ENCODE measurements at regions not wholly inside any gene's neighbourhood (a gene's known extent, or its start where the extent isn't known, plus 50 kb on each side); places are given as distances from the start of the nearest gene placed in this dataset.

DNA sequence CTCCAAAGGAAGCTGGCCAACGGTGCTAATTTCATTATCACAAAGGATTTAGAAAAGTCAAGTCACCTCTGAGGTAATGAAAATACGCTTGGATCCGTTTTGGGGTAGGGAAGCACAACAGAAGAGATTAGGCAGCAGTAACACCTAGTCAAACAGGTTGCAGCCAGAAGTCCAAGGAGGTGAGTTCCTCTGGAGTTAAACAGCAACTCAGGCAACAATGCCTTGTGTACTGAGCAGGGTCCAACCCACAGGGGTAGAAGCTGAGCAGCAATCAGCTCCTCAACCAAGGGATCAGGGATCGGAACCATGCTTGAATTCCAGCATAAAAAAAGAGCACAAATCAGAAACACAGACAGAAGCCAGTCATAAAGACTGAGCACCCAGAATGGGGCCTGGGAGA lies 88.1 kb upstream of the SPRED1 start:
- Histone ChIP-seq H3K36me3 (no peaks in the 10 kb centered on the region), H3K4me3 (no peak overlapping the region), H3K9me3 (ENCODE audit: low read depth) (no peaks in the 10 kb centered on the region), H3K4me1 (ENCODE audit: low read depth) (no peaks in the 10 kb centered on the region), H3K27me3 (no peaks in the 10 kb centered on the region), H3K27ac (no peak overlapping the region)
- DNase-seq (ENCODE audit: low read depth in 1 of 2, low spot score in 1 of 2): no peak
- TF ChIP-seq, protein P1, sequence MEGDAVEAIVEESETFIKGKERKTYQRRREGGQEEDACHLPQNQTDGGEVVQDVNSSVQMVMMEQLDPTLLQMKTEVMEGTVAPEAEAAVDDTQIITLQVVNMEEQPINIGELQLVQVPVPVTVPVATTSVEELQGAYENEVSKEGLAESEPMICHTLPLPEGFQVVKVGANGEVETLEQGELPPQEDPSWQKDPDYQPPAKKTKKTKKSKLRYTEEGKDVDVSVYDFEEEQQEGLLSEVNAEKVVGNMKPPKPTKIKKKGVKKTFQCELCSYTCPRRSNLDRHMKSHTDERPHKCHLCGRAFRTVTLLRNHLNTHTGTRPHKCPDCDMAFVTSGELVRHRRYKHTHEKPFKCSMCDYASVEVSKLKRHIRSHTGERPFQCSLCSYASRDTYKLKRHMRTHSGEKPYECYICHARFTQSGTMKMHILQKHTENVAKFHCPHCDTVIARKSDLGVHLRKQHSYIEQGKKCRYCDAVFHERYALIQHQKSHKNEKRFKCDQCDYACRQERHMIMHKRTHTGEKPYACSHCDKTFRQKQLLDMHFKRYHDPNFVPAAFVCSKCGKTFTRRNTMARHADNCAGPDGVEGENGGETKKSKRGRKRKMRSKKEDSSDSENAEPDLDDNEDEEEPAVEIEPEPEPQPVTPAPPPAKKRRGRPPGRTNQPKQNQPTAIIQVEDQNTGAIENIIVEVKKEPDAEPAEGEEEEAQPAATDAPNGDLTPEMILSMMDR (IDR thresholded peaks at IDR 0.05; ENCODE audit: low read depth, low read length): no peak

DNA sequence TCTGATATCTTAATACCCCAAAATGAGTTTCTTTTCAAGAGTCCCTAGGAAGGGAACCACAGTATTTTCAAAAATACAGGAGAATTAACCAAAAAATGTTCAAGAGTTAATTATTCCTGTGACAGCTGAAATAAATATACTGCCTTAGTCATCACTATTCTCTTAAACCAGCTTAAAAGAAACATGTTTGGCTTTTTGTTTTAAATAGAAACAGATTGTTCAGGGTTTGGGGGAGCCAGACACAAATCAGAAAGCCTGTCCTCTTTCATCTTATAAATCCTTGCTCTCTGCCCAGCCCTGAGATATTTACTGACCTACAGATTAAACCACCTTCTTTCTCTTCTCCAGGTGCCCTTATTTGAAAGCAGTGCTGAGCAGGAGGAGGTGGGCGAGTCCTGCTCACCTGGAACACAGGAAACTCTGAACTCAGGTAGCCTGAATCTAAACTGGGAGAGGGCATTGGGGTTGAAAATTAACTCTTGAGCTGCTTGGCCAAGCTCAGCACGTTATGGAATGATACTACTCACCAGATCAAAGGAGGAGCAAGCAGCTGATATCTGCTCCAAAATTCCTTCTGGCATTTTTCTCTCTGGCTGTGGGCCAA lies 84.1 kb upstream of the SPRED1 start:
- Histone ChIP-seq H3K36me3 (no peaks in the 10 kb centered on the region), H3K27me3 (no peaks in the 10 kb centered on the region), H3K9me3 (ENCODE audit: low read depth) (no peaks in the 10 kb centered on the region), H3K4me3 (no peak overlapping the region), H3K4me1 (ENCODE audit: low read depth) (no peaks in the 10 kb centered on the region), H3K27ac (no peak overlapping the region)
- DNase-seq (ENCODE audit: low read depth in 1 of 2, low spot score in 1 of 2): no peak
- TF ChIP-seq, protein P1 (IDR thresholded peaks at IDR 0.05; ENCODE audit: low read depth, low read length): no peak

DNA sequence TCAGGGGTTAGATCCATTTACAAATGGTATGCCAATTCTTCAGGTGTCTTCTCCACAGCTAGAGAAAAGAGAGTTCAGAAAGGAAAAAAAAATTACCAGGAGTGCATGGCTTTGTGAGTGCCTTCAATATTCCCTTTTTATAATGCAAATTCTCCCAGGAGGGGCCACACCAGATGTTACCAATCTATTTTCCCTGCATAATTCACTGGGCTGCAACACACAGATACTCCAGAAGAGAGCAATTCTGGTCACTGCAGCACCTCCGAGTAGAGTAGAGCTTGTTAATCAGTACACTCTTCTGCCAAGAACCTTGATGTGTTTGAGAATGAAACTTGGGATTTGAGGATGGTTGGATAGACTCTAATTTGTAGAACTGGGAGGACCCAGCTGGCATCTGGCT lies 80.7 kb upstream of the SPRED1 start:
- Histone ChIP-seq H3K4me1 (ENCODE audit: low read depth) (no peaks in the 10 kb centered on the region), H3K36me3 (no peaks in the 10 kb centered on the region), H3K27ac (no peak overlapping the region), H3K9me3 (ENCODE audit: low read depth) (no peaks in the 10 kb centered on the region), H3K4me3 (no peak overlapping the region), H3K27me3 (no peaks in the 10 kb centered on the region)
- TF ChIP-seq, protein P1 (IDR thresholded peaks at IDR 0.05; ENCODE audit: low read depth, low read length): no peak
- DNase-seq (ENCODE audit: low read depth in 1 of 2, low spot score in 1 of 2): no peak

DNA sequence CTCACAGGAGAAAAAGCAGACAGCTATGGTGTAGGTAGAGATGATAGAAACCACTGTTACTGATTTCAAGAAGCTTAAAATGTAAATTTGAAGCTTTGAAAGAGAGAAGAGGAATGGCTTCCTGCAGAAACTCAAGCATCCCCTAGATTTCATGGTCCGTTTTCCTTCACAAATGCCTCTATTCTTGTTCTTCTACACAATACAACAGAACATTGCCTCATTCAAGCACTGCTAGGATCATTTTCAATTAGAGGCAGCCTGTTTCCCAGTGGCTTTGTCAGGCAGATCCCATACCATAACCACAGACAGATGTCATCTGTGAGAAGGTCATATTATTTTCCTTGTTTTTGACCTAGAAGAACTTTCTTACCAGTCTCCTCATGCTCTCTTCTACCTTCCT lies 77.9 kb upstream of the SPRED1 start:
- Histone ChIP-seq H3K27me3 (no peaks in the 10 kb centered on the region), H3K9me3 (ENCODE audit: low read depth) (no peaks in the 10 kb centered on the region), H3K4me3 (no peak overlapping the region), H3K36me3 (no peaks in the 10 kb centered on the region), H3K4me1 (ENCODE audit: low read depth) (no peaks in the 10 kb centered on the region), H3K27ac (no peak overlapping the region)
- TF ChIP-seq, protein P1 (IDR thresholded peaks at IDR 0.05; ENCODE audit: low read depth, low read length): no peak
- no peak for DNase-seq (ENCODE audit: low read depth in 1 of 2, low spot score in 1 of 2)

DNA sequence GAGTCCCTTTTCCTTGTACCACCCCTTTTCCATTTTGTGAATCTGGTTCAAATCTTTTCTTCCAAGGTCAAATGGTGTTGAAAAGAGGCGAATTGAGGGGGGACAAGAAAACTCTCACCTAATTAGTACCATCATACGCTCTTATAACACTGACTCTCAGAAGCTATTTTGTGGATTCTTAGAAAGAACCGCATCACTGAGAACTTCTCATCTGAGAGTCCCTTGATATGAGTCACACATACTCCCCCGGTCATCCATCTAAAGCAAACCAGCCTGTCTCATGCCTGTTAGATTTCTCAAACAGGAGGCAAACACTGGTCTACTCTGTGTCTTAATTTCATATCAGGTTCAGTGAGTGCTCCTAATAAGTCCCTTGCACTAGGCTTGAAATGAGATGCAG lies 76.5 kb upstream of the SPRED1 start:
- TF ChIP-seq, protein P1 (IDR thresholded peaks at IDR 0.05; ENCODE audit: low read depth, low read length): no peak
- H3K27me3 ChIP-seq: no peaks in the 10 kb centered on the region
- H3K4me3 ChIP-seq: no peak overlapping the region
- H3K9me3 ChIP-seq (ENCODE audit: low read depth): no peaks in the 10 kb centered on the region
- no peaks in the 10 kb centered on the region for H3K4me1 ChIP-seq (ENCODE audit: low read depth)
- no peak overlapping the region for H3K27ac ChIP-seq
- H3K36me3 ChIP-seq: no peaks in the 10 kb centered on the region
- peak in 1 of 2 donors; percentile 74 for DNase-seq (ENCODE audit: low read depth in 1 of 2, low spot score in 1 of 2)

Data from cardiac muscle cell (in vitro differentiated cells and primary cell).